Hematopoietic multipotent progenitor cell treated with erythropoietin and hydrocortisone succinate and interleukin-3 and kit ligand, for 17 days (in vitro differentiated cells): ENCODE measurements at regions not wholly inside any gene's neighbourhood (a gene's known extent, or its start where the extent isn't known, plus 50 kb on each side); places are given as distances from the start of the nearest gene placed in this dataset.
"Not testable (repeated sequence)": the region's sequence is repeated elsewhere in the genome, so short reads cannot be mapped to it uniquely, and the experiment has no call there.

Experiments
- DNase-seq: peaks from one replicate; pipeline ENCODE4 v3.0.0-alpha.2; 2015; ENCODE audit warnings: low spot score

DNA sequence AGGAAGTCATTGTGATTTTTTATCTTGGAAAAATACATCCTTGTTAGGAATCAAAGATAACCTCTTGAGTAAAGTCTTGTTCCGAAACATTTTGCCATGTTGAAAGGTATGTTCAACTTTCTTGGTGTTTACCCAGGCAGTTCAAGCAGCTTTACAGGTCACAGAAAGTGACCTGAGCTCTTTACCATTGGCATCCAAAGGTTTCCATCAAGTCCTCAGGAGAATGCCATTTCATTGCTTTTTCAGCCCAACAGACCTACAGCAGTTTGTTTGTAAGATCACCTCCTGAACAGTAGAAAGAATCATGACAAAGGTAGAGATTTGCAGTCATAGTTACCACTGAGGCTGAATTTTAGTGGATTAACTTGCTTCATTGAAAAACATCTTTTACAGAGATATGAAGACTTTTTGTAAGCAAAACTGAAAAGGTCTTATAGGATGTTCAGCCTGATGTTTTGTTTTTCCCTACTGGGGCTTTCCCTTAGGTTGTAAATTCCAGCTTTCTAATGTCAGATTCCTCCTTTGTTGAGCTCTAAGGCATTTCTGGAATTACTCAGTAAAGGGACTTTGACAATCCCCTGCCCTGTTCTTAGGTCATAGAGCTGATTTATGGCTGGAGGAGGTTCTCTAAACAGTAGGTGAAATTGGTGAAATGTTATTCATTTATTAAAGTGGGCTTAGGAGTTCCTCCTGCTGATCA, 236.8 kb upstream of the RBMS1 start:
- DNase-seq: no peak

DNA sequence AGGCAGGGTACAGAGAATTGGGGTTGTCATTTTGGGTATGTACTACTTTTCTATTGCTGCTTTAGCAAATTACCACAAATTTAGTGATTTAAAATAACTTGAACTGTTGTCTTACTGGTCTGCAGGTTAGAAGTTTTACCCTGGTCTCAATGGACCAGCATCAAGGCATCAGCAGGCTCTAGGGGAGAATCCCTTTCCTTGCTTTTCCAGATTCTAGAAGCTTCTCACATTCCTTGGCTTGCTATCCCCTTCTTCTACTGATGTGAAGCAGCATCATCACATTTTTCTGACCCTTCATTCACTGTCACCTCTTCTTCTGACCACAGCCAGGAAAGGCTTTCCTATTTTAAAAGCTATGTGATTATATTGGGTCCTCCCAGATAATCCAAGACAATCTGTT, 237.8 kb upstream of the RBMS1 start:
- DNase-seq: no peak

DNA sequence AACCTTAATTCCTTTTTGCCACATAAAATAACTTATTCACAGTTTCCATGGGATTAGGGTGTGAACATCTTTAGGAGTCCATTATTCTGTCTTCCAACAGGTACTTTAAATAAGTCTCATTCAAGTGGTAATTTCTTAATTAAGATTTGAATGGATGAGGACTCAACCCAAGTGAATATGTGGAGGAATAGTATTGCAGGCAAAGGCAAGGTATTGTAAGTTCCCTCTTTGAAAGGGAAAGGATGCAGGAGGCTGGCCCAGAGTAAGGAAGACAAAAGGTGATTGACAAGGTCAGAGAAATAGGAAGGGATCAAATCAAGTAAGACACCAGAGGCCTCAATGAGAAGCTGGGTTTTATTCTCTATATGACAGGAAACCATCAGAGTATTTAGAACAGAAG, 238.2 kb upstream of the RBMS1 start:
- no peak for DNase-seq

DNA sequence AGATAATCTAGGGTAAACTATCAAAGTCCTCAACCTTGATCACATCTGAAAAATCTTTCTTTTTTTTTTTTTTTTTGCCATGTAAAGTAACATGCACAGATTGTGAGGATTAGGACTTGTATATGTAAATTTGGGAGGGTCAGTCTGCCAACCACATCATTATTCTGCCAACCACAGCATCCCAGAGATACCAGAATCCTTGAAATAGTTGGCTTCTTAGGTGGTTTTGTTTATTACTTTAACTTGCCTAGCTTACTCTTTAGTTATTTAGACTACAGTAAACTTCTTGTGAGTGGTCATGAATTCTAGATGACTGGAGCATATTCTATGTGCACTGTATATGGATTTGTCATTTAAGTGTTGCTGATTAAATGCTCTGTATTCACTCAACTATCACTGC, 242.1 kb upstream of the RBMS1 start:
- DNase-seq: no peak

DNA sequence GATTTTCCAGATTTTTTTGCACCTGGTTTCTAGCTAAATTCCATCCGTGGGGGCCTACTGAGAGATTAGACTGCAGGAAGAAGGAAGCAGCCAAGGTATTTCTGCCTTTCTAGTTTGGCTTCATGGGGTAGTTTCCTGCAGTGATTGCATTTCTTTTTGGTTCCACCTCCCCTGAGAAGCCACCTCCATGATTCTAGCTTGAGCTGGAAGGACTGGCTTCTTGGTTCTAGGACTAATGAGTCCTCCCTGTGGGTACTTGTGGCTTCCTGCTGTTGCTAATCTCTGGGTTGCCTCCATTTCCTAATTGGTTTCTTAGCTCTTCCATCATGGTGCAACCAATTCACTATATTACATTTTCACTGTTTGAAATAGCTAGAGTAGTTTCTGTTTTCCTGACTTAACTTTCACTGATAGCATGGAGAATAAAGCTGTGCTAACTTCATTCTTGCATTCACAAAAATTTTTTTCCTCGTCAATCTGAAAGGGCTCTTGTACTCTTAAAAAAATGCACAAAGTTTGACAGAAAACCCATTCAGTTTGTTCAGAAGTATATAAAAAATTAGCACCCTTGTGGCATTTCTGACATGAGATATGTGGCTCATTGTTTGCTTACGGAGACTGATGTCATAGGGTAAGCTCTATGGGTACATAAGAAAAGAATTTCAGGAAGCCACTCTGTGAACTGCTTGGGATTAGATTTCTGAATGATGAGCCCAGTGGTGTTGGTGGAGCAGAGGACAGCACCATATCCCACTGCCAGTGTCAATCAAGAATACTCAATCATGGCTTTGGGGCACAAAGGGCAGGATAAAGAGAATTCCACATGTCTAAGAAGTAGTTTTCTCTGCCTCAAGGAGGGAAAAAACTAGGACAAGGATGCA, 242.8 kb upstream of the RBMS1 start:
- DNase-seq: no peak

DNA sequence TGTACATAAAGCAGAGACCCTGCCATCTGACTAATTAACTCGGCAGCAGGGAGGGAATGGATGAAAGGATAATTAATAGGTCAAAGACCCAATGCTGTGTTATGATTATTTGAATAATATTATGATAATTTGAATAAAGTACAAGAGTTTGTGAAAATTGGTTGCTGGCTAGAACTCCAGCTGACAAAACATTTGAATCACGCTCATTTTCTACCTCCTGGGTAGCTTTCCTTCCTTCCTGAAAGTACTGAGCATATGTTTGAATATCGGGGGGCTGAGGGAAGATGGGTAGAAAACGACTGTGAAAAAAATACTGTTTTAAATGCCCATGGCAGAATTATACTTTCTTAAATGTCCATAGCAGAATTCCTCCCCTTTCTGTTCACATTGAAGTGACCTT, 243.6 kb upstream of the RBMS1 start:
- no peak for DNase-seq

DNA sequence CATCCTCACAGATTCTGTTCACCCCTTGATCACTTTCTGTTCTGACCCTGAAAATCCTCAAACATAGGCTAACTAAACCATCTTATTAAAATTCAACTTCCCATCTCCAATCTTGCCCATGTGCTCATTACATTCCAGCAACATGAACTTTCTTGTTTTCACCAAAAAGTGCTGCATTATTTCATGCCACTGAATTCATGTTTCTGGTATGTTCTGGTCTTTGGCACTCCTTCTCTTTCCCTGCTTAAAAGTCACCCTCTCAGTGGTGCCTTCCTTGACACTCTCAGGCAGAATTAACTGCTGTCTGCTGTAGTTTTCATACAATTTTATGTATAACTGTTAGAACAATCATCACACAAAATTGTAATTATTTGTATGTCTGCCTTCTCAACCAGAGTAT, 247.7 kb upstream of the RBMS1 start:
- DNase-seq: no peak

DNA sequence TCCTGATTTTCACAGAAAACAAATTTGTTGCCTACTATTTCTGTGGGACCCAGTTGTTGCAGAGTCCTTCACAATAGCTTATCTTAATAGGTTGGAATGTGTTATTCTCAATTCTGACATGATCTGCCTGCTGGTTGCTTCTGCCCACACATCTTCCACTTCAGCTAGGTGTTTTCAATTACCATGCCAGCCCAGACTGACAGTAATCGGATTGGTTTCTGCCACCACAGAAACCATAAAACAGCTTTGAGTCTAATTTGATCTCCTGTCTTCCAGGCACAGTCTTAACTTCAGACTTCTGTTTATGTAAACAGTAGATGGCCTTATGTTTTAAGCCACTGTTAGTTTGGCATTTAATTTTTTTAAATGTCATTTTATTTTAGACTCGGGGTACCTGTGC, 248.2 kb upstream of the RBMS1 start:
- no peak for DNase-seq

DNA sequence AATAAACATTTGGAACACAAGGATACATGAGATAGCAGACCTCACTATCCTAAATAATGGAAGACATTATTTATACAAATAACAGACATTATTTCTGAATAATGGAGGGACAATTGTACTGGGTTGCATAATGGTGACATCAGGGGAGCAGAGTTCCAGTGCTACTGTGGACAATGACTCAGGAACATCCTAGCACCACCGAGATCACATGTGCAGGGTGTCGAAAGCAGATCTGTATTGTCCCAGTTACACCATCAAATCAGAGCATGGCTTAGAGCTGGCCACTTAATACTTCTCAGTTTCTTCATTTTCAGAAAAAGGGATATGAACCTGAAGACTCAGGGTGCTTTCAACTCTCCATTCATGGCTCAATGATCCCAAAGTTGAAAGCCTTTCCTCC, 249.1 kb upstream of the RBMS1 start:
- no peak for DNase-seq

DNA sequence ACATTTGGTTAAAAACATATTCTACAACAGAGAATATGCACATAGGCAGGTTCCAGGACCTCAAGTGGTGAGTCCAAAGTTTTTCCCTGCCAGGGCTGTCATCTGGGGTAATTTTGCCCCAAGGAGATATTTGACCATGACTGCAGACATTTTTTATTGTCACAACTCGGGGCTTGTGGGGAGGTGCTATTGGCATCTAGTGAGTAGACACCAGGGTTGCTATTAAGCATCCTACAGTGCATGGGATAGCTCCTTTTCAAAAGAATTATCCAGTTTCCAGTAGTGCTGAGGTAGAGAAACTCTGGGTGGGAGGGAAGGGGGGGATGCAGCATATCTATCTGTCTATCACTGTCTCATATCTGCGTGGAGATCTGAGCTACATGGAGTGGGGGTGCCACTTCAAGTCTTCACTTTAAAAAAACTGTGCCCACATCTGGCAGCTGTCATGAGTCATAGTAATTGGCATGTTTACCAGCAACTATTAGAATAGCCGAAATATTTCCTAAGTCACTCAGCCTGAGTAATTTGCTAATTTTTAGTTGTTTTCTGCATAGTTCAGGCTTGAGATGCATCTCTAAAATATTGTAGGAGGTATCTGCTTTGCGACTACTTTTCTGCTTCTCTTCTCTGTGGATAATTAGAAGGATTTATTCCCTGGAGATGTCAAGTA, 254.0 kb upstream of the RBMS1 start:
- no peak for DNase-seq

DNA sequence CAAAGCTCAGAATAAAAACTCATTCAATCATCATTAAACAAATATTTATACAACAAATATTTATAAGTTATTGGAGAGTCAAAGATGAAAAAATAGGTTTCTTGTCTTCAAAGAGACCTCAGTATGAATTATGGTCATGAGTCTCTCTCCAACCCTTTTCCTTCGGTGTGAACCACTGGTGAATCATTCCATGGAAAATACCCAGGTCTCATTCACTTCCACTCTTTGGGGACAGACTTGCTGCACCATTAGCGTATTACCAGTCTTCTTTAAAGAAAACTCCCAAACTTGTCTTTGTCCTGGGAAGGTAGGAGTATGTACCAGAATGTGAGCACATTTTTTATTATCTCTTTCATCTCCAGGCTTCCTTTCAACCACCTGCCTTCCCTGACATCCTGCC, 257.4 kb upstream of the RBMS1 start:
- DNase-seq: no peak

DNA sequence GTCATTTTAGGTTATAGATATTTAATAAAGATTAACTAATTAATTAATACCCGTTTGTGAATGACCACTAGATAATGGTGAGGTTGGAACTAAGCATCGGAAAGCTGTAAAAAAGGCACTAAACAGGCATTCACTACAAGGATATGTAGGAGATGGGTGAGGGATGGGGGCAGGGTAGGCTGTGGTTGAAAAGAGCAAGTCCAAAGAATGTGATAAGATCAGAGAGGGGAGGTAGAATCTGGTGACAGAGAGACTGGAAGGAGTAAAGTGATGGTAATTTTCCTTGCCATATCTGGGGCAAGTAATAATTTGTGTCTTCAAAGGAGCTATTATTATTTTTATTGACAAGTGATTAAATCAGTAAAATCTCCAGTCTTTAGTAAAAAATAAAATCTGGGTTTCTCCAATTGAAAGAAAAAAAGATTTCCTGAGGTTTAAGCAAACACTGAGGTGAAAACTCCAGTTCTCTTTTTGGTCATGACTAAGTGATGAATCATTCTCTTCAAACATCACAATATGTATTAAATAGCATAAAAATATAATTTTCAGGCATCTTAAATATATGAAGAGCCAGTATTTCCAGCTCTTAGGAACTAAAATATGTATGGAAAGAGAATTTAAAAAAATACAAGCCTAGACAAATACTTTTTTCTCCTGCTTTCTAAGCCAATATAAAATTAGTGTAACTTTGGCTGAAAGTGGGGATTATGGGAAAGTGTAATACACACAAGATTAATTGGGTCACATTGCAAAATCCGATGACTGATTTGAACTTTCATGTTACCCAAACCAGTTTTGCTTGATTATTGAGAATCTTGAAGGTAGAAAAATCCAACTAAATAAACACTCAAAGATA, 259.1 kb upstream of the RBMS1 start:
- no peak for DNase-seq

DNA sequence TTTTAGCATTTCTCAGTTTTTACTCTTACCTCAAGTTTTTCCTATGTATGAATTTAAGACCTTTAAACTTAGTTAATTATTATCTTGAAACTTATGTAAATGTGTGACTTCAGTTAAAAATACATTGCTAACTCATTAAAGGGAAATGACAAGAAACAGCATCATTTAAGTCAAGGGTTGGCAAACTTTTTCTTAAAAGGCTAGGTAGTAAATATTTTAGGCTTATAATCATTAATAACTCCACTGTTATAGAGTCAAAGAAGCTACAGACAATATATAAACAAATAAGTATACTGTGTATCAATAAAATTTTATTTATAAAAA, 259.7 kb upstream of the RBMS1 start:
- no peak for DNase-seq

DNA sequence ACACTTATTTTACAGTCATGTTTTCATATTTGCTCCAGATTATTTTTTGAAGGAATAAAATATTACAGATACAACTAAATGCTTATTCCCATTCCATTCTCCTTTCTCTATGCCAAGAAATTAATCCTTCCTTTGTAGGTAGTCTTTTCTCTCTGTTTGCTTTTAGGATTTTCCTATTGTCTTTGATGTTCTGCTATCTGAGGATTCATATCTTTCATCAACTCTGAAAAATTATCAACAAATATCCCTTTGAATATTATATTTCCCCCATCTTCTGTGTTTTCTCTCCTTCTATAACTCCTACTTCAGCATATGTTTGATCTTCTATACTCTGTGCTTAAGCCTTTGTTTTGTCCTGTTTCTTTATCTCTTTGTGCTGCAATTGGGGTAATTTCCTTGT, 260.4 kb upstream of the RBMS1 start:
- DNase-seq: no peak

DNA sequence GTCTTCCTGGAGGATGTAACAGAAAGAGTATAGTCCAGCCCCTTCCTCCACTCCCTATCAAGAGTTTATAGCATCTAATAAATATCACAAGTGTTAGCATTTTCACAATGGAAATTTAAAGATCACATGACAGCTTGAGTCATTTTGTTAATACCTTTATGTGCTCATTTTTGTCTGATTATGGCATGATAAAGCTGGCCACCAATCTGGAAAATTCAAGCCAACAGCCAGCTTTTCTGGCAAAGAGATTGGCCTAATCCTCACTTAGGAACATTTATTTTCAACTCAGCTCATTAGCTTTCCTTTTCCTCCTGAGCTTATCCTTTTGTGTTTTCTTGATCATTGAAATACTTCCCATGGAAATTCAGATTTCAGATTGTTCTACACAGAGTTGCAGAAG, 262.9 kb upstream of the RBMS1 start:
- no peak for DNase-seq

DNA sequence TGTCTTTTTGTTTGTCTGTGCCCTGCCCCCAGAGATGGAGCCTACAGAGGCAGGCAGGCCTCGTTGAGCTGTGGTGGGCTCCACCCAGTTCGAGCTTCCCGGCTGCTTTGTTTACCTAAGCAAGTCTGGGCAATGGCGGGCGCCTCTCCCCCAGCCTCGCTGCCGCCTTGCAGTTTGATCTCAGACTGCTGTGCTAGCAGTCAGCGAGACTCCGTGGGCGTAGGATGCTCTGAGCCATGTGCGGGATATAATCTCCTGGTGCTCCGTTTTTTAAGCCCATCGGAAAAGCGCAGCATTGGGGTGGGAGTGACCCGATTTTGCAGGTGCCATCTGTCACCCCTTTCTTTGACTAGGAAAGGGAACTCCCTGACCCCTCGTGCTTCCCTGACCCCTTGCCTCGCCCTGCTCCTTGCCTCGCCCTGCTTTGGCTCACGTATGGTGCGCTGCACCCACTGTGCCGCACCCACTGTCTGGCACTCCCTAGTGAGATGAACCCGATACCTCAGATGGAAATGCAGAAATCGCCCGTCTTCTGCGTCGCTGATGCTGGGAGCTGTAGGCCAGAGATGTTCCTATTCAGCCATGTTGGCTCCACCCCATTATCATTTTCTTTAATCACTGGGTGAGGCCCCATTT, 269.0 kb upstream of the RBMS1 start:
- DNase-seq: not testable (repeated sequence)

DNA sequence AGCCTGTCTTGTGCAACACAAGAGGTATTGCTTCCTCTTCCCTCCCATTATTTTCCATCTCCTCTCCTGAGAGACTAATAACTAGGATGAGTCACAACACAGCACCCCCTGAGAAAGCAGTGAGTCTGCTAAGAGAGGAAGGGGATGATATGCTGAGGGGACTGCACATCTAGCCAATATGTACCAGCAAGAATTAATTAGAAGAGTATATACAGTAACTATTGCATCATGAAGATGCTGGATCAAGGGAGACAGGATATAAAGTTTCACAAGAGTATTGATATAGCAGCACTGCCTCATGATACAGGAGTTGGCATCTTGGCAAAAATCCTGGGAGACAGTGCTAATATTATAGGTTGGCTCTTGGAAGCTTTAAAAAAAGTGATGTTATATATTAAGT, 289.9 kb upstream of the RBMS1 start:
- DNase-seq: no peak

DNA sequence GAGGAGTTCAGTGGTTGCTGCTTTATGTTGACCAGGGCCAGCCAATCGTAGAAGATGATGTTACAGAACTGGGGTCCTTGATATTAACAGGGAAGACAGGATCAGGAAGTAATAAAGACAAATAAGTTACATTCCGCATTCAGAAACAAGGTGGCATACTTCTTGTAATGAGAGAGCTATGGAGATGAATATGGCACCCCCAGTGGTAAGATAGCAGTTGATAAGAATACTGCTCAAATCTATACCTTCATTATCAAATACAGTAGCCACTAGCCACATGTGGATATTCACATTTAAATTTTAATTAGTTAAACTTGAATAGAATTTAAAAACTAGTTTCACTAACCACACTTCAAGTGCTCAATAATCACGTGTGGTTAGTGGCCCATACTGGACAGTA, 290.4 kb upstream of the RBMS1 start:
- DNase-seq: no peak

DNA sequence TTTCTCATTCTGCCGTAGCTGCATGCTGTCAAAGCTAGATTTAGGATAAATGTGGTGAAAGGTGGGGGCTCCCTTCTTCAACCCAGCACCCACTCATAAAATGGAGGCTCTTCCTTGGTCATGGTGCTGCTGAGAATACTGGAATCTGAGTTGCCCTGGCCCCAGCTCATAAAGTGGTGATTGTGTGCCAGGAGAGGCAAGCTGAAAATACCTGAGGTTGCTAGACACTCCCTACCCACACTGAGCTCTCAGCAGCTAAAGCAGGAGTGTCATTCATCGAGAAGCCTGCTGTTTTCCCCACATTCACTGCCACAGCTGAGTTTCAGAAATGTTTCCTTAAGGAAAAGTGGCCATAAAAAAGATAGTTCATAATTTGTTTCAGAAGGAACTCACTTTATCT, 297.1 kb upstream of the RBMS1 start:
- DNase-seq: no peak

DNA sequence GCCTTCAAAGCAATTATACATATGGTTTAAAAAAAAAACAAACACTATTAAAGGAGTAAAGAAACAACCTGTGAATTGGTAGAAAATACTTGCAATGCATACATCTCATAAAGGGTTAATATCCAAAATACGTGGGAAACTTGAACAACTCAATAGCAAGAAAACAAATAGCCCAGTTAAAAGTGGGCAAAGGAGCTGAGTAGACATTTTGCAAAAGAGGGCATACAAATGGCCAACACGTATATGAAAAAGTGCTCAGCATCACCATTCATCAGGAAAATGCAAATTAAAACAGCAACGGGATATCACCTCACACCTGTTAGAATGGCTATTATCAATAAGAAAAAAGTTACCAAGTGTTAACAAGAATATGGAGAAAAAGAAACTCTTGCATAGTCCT, 298.3 kb upstream of the RBMS1 start:
- DNase-seq: no peak

DNA sequence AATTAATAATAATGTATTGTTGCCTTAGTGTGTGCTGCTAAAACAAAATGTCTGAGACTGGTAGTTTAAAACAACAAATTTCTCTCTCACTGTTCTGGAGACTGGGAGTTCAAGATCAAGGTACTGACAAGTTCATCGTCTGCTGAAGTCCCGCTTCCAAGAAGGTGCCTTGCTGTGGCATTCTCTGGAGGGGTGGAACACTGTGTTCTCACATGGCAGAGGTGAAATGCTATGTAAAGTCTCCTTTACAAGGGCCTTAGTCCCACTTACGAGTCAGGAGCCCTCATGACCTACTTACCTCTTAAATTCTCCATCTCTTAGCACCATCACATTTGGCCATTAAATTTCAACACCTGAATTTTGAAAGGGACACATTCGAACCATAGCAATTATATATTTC, 299.2 kb upstream of the RBMS1 start:
- DNase-seq: no peak

DNA sequence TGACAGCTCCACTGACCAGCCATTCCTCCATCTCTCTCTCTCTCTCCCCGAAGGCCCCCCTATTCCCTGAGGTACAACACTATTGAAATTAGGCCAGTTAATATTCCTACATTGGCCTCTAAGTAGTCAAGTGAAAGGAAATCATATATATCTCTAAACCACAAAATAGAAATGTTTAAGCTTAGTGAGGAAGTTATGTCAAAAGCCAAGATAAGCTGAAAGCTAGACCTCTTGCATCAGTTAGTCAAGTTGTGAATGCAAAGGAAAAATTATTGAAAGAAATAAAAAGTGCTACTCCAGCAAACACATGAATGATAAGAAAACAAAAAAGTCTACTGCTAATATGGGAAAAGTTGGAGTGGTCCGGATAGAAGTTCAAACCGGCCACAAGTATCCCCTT, 301.3 kb upstream of the RBMS1 start:
- DNase-seq: no peak
